ENCODE measurements at regions not wholly inside any gene's neighbourhood (a gene's known extent, or its start where the extent isn't known, plus 50 kb on each side); places are given as distances from the start of the nearest gene placed in this dataset.

GRCh38 chr16:49058382-49058781 lies 223.3 kb downstream of the CBLN1 start:
- TF ChIP-seq POLR2A (IDR thresholded peaks at IDR 0.05; ENCODE audit: low read depth, low read length) = no peak
- no peak for TF ChIP-seq POLR2AphosphoS5 (IDR thresholded peaks at IDR 0.05; ENCODE audit: low read depth, low read length)
- TF ChIP-seq PAX5 (IDR thresholded peaks at IDR 0.05; ENCODE audit: insufficient read depth, low read length, severe bottlenecking) = no peak

Data from GM12891 (cell line).